Liver (tissue), 8 donors: ENCODE measurements at regions not wholly inside any gene's neighbourhood (a gene's known extent, or its start where the extent isn't known, plus 50 kb on each side); places are given as distances from the start of the nearest gene placed in this dataset.

Experiments
- DNase-seq: peaks from one replicate; pipeline ENCODE4 v3.0.0-alpha.2; 2017; ENCODE audit warnings: low spot score
- H3K27ac ChIP-seq, 2 donors: one replicate each; pipeline ENCODE4 v1.7.0; 2013; ENCODE audit warnings: inconsistent platforms in 2 of 2, low read length in 2 of 2, control low read depth in 1 of 2, low read depth in 1 of 2, mild to moderate bottlenecking in 1 of 2
- H3K27me3 ChIP-seq, 4 donors: one replicate each; pipeline versions ENCODE4 v1.6.1 to v1.7.0; 2013; ENCODE audit warnings: low read length in 3 of 4, inconsistent platforms in 1 of 4, mild to moderate bottlenecking in 1 of 4, moderate library complexity in 1 of 4; ENCODE audit not compliant: control insufficient read depth in 4 of 4, insufficient read depth in 4 of 4
- H3K36me3 ChIP-seq, 4 donors: one replicate each; pipeline versions ENCODE4 v1.6.1 to v1.7.0; 2013; ENCODE audit warnings: low read length in 3 of 4, mild to moderate bottlenecking in 3 of 4, low read depth in 1 of 4, moderate library complexity in 1 of 4; ENCODE audit not compliant: control insufficient read depth in 4 of 4, insufficient read depth in 3 of 4
- H3K4me1 ChIP-seq, 4 donors: one replicate each; pipeline versions ENCODE4 v1.6.1 to v1.7.0; 2013; ENCODE audit warnings: low read length in 3 of 4, mild to moderate bottlenecking in 3 of 4, moderate library complexity in 1 of 4; ENCODE audit not compliant: control insufficient read depth in 4 of 4, insufficient read depth in 4 of 4
- H3K4me3 ChIP-seq, 3 donors: one replicate each; pipeline versions ENCODE4 v1.6.1 to v1.7.0; 2013; ENCODE audit warnings: low read length in 3 of 3, control low read depth in 1 of 3, low read depth in 1 of 3, mild to moderate bottlenecking in 1 of 3
- H3K9ac ChIP-seq, 2 donors: one replicate each; pipeline ENCODE4 v1.7.0; 2013; ENCODE audit warnings: low read length in 2 of 2, mild to moderate bottlenecking in 2 of 2, moderate library complexity in 2 of 2, control low read depth in 1 of 2, low read depth in 1 of 2
- H3K9me3 ChIP-seq, 4 donors: one replicate each; pipeline versions ENCODE4 v1.6.1 to v1.7.0; 2013; ENCODE audit warnings: low read length in 3 of 4; ENCODE audit not compliant: control insufficient read depth in 4 of 4
- EGR1 ChIP-seq, 2 donors: IDR thresholded peaks; 2 replicates each; pipeline ENCODE4 v1.6.1; 2016 to 2018; ENCODE audit warnings: antibody characterized with exemption in 2 of 2, low read depth in 2 of 2
- FOXA1 ChIP-seq: IDR thresholded peaks from 2 replicates; pipeline ENCODE4 v1.6.1; 2016; ENCODE audit warnings: antibody characterized with exemption
- FOXA2 ChIP-seq: IDR thresholded peaks from 2 replicates; pipeline ENCODE4 v1.6.1; 2016; ENCODE audit warnings: antibody characterized with exemption
- GABPA ChIP-seq, 2 donors: IDR thresholded peaks in 1 of 2; conservative IDR thresholded peaks in 1 of 2; 2 replicates each; pipeline ENCODE4 v1.6.1; 2016; ENCODE audit warnings: antibody characterized with exemption in 2 of 2, mild to moderate bottlenecking in 1 of 2, moderate library complexity in 1 of 2
- HNF4G ChIP-seq: IDR thresholded peaks from 2 replicates; pipeline ENCODE4 v1.6.1; 2016; ENCODE audit warnings: antibody characterized with exemption
- JUND ChIP-seq, 2 donors: IDR thresholded peaks; 2 replicates each; pipeline ENCODE4 v1.6.1; 2016; ENCODE audit warnings: antibody characterized with exemption in 2 of 2
- NR2F2 ChIP-seq: IDR thresholded peaks from 2 replicates; pipeline ENCODE4 v1.6.1; 2016; ENCODE audit warnings: antibody characterized with exemption
- RAD21 ChIP-seq, 2 donors: IDR thresholded peaks; 2 replicates each; pipeline ENCODE4 v1.6.1; 2016; ENCODE audit warnings: antibody characterized with exemption in 2 of 2, mild to moderate bottlenecking in 2 of 2
- RXRA ChIP-seq, 2 donors: IDR thresholded peaks; 2 replicates each; pipeline ENCODE4 v1.6.1; 2017 to 2018; ENCODE audit warnings: antibody characterized with exemption in 2 of 2, mild to moderate bottlenecking in 1 of 2
- SP1 ChIP-seq: IDR thresholded peaks from 2 replicates; pipeline ENCODE4 v1.6.1; 2018; ENCODE audit warnings: antibody characterized with exemption, mild to moderate bottlenecking
- TAF1 ChIP-seq: conservative IDR thresholded peaks from 2 replicates; pipeline ENCODE4 v1.6.1; 2016; ENCODE audit warnings: antibody characterized with exemption, mild to moderate bottlenecking
- YY1 ChIP-seq: IDR thresholded peaks from 2 replicates; pipeline ENCODE4 v1.6.1; 2016; ENCODE audit warnings: antibody characterized with exemption, mild to moderate bottlenecking
- WGBS: extraction: QIAGEN DNeasy Blood & Tissue Kit; methylation state at CpG from one replicate; pipeline ENCODE4 v1.1.7; 2013; 5-methylcytosine and 5-hydroxymethylcytosine counted together
- TF ChIP-seq, protein P1 (sequence below): IDR thresholded peaks from 2 replicates; pipeline ENCODE4 v1.6.1; 2016; ENCODE audit warnings: antibody characterized with exemption
- TF ChIP-seq, protein P2 (sequence below): IDR thresholded peaks from 2 replicates; pipeline ENCODE4 v1.6.1; 2016; ENCODE audit warnings: antibody characterized with exemption
- TF ChIP-seq, protein P3 (sequence below): IDR thresholded peaks from 2 replicates; pipeline ENCODE4 v1.6.1; 2016; ENCODE audit warnings: antibody characterized with exemption, mild to moderate bottlenecking
- TF ChIP-seq, protein P4 (sequence below): IDR thresholded peaks from 2 replicates; pipeline ENCODE4 v1.6.1; 2016; ENCODE audit warnings: antibody characterized with exemption
- TF ChIP-seq, protein P5 (sequence below): fragments of 150-350 bp; IDR thresholded peaks from 2 replicates; pipeline ENCODE4 v1.5.1; 2017; ENCODE audit warnings: improper control_type of control experiment, low read depth, low read length; ENCODE audit not compliant: missing input control
- donor health status: healthy.
- donor health status: healthy.
- donor health status: healthy.
- donor health status: healthy.
- donor health status: healthy.

DNA sequence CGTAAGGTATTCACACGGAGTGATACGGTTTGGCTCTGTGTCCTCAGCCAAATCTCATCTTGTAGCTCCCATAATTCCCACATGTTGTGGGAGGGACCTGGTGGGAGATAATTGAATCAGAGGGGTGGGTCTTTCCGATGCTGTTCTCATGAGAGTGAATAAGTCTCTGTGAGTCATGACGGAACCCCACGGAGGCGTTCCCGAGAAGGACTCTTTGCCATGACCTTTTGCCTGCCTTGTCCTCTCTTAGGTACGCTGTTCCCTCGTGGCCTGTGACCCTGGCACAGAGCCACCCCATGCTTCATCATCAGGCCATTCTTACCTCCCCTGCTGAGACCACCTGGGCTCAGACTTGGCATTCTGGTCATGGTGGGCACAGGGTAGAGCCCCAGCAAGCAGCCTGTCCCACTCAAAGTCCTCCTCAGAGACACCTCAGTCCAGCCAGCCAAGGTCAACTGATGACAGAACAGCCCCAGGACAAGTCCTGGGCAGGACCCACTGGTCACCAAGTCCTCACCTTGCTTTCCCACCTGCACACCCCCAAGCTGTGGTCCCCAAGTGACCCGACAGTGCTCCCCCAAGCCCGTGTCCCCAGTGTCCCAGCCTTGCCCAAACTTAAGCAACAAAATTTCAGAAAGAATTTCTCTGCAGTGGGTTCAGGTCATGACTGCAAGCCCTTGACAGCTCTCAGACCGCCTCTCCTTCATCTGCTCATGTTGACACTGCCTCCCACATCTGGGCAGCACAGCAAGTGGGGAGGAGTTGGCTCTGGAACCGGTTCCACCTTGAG, 158.4 kb downstream of the ACTL8 start (continued):
- TF ChIP-seq, protein P1, sequence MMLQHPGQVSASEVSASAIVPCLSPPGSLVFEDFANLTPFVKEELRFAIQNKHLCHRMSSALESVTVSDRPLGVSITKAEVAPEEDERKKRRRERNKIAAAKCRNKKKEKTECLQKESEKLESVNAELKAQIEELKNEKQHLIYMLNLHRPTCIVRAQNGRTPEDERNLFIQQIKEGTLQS = no peak
- TF ChIP-seq, protein P2, sequence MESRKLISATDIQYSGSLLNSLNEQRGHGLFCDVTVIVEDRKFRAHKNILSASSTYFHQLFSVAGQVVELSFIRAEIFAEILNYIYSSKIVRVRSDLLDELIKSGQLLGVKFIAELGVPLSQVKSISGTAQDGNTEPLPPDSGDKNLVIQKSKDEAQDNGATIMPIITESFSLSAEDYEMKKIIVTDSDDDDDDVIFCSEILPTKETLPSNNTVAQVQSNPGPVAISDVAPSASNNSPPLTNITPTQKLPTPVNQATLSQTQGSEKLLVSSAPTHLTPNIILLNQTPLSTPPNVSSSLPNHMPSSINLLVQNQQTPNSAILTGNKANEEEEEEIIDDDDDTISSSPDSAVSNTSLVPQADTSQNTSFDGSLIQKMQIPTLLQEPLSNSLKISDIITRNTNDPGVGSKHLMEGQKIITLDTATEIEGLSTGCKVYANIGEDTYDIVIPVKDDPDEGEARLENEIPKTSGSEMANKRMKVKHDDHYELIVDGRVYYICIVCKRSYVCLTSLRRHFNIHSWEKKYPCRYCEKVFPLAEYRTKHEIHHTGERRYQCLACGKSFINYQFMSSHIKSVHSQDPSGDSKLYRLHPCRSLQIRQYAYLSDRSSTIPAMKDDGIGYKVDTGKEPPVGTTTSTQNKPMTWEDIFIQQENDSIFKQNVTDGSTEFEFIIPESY = no peak
- TF ChIP-seq TAF1 (no peak), FOXA2 (no peak)

DNA sequence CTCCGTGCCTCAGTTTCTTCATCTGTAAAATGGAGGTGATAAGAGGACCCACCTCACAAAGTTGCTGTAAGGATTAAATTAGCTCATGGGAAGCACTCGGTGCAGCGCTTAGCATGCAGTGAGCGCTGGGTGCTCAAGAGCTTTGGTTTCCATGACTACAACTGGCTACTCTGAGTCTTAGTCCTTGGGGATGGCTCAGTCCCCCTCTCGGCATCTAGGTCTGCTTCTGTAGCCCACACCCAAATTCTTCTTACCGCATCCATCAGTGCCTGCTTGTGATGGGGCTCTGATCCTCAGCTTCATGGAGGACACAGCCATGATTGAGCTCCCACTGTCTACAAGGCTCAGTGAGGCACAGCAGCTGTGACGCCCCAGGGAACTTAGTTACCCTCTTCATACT, 159.0 kb downstream of the ACTL8 start:
- WGBS = 77% methylated on average over 7 of the region's 7 CpGs
- Histone ChIP-seq H3K4me1 (no peaks in the 10 kb centered on the region), H3K4me3 (no peak overlapping the region), H3K9me3 (no peaks in the 10 kb centered on the region), H3K9ac (no peak overlapping the region), H3K36me3 (no peaks in the 10 kb centered on the region), H3K27me3 (peaks cover 0 to 11% (median 4%) of the 10 kb centered on the region in 4 donors), H3K27ac (no peak overlapping the region)
- TF ChIP-seq TAF1 = no peak
- no peak for DNase-seq

DNA sequence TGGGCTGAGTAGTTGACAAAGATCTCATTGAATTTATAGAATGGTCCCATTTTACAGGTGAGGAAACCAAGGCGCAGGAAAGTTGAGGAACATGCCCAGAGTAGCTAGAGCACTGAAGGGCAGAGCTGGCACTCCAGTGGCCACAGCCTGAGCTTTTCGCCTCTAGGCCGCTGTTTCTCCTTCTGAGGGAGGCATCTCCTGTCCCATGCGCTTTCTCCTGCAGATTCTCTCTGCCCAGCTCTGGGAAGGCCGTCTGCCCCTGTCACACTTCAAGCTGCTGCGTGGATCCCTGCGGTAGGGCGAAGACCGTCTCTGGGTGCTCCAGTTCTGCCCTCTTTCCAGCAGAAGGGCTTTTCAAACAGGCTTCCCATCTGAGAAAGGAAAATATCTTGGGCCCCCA, 159.9 kb downstream of the ACTL8 start:
- no peaks in the 10 kb centered on the region for H3K36me3 ChIP-seq
- 53% methylated on average over 9 of the region's 9 CpGs for WGBS
- H3K4me3 ChIP-seq = no peak overlapping the region
- H3K9ac ChIP-seq = no peak overlapping the region
- peaks cover 0 to 11% (median 4%) of the 10 kb centered on the region in 4 donors for H3K27me3 ChIP-seq
- TF ChIP-seq YY1 (no peak), FOXA1 (no peak), NR2F2 (no peak), GABPA (IDR thresholded peaks at IDR 0.05 in 1 of 2, conservative IDR thresholded peaks at IDR 0.05 in 1 of 2) (no peak), RXRA (IDR thresholded peaks at IDR 0.05) (no peak), EGR1 (IDR thresholded peaks at IDR 0.05; ENCODE audit: low read depth in 2 of 2) (no peak), HNF4G (no peak), TAF1 (no peak), RAD21 (IDR thresholded peaks at IDR 0.05) (no peak), SP1 (no peak), JUND (IDR thresholded peaks at IDR 0.05) (no peak), FOXA2 (no peak)
- TF ChIP-seq, protein P3, sequence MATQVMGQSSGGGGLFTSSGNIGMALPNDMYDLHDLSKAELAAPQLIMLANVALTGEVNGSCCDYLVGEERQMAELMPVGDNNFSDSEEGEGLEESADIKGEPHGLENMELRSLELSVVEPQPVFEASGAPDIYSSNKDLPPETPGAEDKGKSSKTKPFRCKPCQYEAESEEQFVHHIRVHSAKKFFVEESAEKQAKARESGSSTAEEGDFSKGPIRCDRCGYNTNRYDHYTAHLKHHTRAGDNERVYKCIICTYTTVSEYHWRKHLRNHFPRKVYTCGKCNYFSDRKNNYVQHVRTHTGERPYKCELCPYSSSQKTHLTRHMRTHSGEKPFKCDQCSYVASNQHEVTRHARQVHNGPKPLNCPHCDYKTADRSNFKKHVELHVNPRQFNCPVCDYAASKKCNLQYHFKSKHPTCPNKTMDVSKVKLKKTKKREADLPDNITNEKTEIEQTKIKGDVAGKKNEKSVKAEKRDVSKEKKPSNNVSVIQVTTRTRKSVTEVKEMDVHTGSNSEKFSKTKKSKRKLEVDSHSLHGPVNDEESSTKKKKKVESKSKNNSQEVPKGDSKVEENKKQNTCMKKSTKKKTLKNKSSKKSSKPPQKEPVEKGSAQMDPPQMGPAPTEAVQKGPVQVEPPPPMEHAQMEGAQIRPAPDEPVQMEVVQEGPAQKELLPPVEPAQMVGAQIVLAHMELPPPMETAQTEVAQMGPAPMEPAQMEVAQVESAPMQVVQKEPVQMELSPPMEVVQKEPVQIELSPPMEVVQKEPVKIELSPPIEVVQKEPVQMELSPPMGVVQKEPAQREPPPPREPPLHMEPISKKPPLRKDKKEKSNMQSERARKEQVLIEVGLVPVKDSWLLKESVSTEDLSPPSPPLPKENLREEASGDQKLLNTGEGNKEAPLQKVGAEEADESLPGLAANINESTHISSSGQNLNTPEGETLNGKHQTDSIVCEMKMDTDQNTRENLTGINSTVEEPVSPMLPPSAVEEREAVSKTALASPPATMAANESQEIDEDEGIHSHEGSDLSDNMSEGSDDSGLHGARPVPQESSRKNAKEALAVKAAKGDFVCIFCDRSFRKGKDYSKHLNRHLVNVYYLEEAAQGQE = no peak
- TF ChIP-seq, protein P4, sequence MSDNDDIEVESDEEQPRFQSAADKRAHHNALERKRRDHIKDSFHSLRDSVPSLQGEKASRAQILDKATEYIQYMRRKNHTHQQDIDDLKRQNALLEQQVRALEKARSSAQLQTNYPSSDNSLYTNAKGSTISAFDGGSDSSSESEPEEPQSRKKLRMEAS = no peak
- TF ChIP-seq, protein P2 = no peak
- TF ChIP-seq, protein P1 = no peak
- TF ChIP-seq, protein P5, sequence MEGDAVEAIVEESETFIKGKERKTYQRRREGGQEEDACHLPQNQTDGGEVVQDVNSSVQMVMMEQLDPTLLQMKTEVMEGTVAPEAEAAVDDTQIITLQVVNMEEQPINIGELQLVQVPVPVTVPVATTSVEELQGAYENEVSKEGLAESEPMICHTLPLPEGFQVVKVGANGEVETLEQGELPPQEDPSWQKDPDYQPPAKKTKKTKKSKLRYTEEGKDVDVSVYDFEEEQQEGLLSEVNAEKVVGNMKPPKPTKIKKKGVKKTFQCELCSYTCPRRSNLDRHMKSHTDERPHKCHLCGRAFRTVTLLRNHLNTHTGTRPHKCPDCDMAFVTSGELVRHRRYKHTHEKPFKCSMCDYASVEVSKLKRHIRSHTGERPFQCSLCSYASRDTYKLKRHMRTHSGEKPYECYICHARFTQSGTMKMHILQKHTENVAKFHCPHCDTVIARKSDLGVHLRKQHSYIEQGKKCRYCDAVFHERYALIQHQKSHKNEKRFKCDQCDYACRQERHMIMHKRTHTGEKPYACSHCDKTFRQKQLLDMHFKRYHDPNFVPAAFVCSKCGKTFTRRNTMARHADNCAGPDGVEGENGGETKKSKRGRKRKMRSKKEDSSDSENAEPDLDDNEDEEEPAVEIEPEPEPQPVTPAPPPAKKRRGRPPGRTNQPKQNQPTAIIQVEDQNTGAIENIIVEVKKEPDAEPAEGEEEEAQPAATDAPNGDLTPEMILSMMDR = no peak
- H3K27ac ChIP-seq = no peak overlapping the region
- no peaks in the 10 kb centered on the region for H3K4me1 ChIP-seq
- no peaks in the 10 kb centered on the region for H3K9me3 ChIP-seq
- DNase-seq = no peak
